Aorta (tissue), 5 donors: ENCODE measurements at regions not wholly inside any gene's neighbourhood (a gene's known extent, or its start where the extent isn't known, plus 50 kb on each side); places are given as distances from the start of the nearest gene placed in this dataset.

Experiments used
- ATAC-seq: fragments of 200-7000 bp; cut with Tn5 transposase; one replicate; pipeline ENCODE4 v1.9.1; 2022; ENCODE audit warnings: moderate library complexity; ENCODE audit not compliant: low FRiP score
- DNase-seq, 2 donors: peaks; one replicate each; pipeline ENCODE4 v3.0.0-alpha.2; 2020
- H3K27ac ChIP-seq, 2 donors: one replicate each; pipeline ENCODE4 v1.5.1; 2013; ENCODE audit warnings: low read length in 2 of 2, mild to moderate bottlenecking in 2 of 2, moderate library complexity in 2 of 2, control low read depth in 1 of 2, inconsistent platforms in 1 of 2, low read depth in 1 of 2
- H3K27me3 ChIP-seq, 2 donors: one replicate each; pipeline ENCODE4 v1.6.1; 2013; ENCODE audit warnings: control low read depth in 1 of 2, low read length in 1 of 2, mild to moderate bottlenecking in 1 of 2, moderate library complexity in 1 of 2; ENCODE audit not compliant: insufficient read depth in 2 of 2, control insufficient read depth in 1 of 2
- H3K36me3 ChIP-seq, 2 donors: one replicate each; pipeline ENCODE4 v1.6.1; 2013; ENCODE audit warnings: control low read depth in 1 of 2, low read length in 1 of 2, mild to moderate bottlenecking in 1 of 2; ENCODE audit not compliant: insufficient read depth in 2 of 2, control insufficient read depth in 1 of 2
- H3K4me1 ChIP-seq, 2 donors: one replicate each; pipeline ENCODE4 v1.6.1; 2013; ENCODE audit warnings: low read length in 2 of 2, control low read depth in 1 of 2, mild to moderate bottlenecking in 1 of 2, moderate library complexity in 1 of 2; ENCODE audit not compliant: insufficient read depth in 2 of 2, control insufficient read depth in 1 of 2
- H3K4me3 ChIP-seq, 2 donors: one replicate each; pipeline ENCODE4 v1.5.1; 2013; ENCODE audit warnings: low read length in 2 of 2, control low read depth in 1 of 2, mild to moderate bottlenecking in 1 of 2
- H3K9me3 ChIP-seq: one replicate; pipeline ENCODE4 v1.6.1; 2013; ENCODE audit warnings: mild to moderate bottlenecking, low read length; ENCODE audit not compliant: control insufficient read depth
- WGBS, 2 donors: extraction: QIAGEN DNeasy Blood & Tissue Kit; methylation state at CpG; one replicate each; pipeline ENCODE4 v1.1.7; 2013; 5-methylcytosine and 5-hydroxymethylcytosine counted together
- intact Hi-C, 2 donors: fragments of 100-400 bp; cut with DNase I; formaldehyde crosslinking; loops; one replicate each; pipeline versions ENCODE4 v1.14.2 to v1.15.0; 2022
- donor health status: healthy with polysubstance abuse.
- donor health status: Bipolar disorder and iron deficiency.
- donor health status: DM: no; HTN: no; CAD: no.
- donor health status: DM: no; HTN: no; CAD: no.
- donor health status: DM: yes; HTN: yes; CAD: no.

GRCh38 chr9:23496489-23497136, 329.4 kb downstream of the ELAVL2 start:
- Histone ChIP-seq H3K4me1 (no peaks in the 10 kb centered on the region), H3K36me3 (no peaks in the 10 kb centered on the region), H3K27ac (no peak overlapping the region), H3K9me3 (no peaks in the 10 kb centered on the region), H3K4me3 (no peak overlapping the region), H3K27me3 (no peaks in the 10 kb centered on the region)
- intact Hi-C loops: loop anchor here in 1 of 2 donors (10.0 kb wide), 1 partner anchor 372 kb away; no protein-coding TSS in a partner anchor
- ATAC-seq (no peak), DNase-seq (no peak)
- WGBS, 2 donors: 78 to 80% methylated on average over 2 of the region's 2 CpGs

- no peaks in the 10 kb centered on the region for H3K27me3 ChIP-seq
- no peaks in the 10 kb centered on the region for H3K4me1 ChIP-seq
- H3K4me3 ChIP-seq: no peak overlapping the region
- WGBS, 2 donors: 61 to 64% methylated on average over 4 of the region's 4 CpGs
- no peak overlapping the region for H3K27ac ChIP-seq
- no peaks in the 10 kb centered on the region for H3K36me3 ChIP-seq
- DNase-seq: no peak
- no peaks in the 10 kb centered on the region for H3K9me3 ChIP-seq
- no peak for ATAC-seq
- intact Hi-C loops: loop anchor here in 1 of 2 donors (10.0 kb wide), 1 partner anchor 372 kb away; no protein-coding TSS in a partner anchor
Measured at GRCh38 chr9:23497137-23497504, 328.9 kb downstream of the ELAVL2 start.

DNA sequence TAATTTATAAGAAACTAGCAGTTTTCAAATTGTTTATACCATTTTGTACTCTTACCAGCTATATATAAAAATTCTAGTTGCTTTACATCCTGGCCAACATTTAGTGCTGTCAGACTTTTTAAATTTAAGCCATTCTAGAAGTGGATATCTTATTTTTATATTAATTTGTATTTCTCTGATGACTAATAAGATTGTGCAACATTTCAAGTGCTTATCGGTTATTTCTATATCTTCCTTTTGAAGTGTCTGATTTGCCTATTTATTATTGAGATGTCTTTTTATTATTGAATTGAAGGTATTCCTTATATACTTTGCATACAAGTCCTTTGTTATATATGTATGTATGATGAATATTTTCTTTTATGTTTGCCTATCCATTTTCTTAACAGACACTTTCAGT, 324.0 kb downstream of the ELAVL2 start:
- H3K27me3 ChIP-seq: no peaks in the 10 kb centered on the region
- no peak overlapping the region for H3K4me3 ChIP-seq
- intact Hi-C loops: no loop called here
- H3K4me1 ChIP-seq: no peaks in the 10 kb centered on the region
- DNase-seq: no peak
- H3K9me3 ChIP-seq: no peaks in the 10 kb centered on the region
- no peak for ATAC-seq
- no peaks in the 10 kb centered on the region for H3K36me3 ChIP-seq
- H3K27ac ChIP-seq: no peak overlapping the region
- 88 to 94% methylated on average over 1 of the region's 1 CpG for WGBS, 2 donors

- Histone ChIP-seq H3K4me3 (no peak overlapping the region), H3K27me3 (no peaks in the 10 kb centered on the region), H3K36me3 (no peaks in the 10 kb centered on the region), H3K9me3 (no peaks in the 10 kb centered on the region), H3K27ac (no peak overlapping the region), H3K4me1 (no peaks in the 10 kb centered on the region)
- no peak for ATAC-seq
- no peak for DNase-seq
- intact Hi-C loops: no loop called here
- WGBS, 2 donors: 93 to 94% methylated on average over 3 of the region's 3 CpGs
Measured at GRCh38 chr9:23522952-23523351, 303.1 kb downstream of the ELAVL2 start.

DNA sequence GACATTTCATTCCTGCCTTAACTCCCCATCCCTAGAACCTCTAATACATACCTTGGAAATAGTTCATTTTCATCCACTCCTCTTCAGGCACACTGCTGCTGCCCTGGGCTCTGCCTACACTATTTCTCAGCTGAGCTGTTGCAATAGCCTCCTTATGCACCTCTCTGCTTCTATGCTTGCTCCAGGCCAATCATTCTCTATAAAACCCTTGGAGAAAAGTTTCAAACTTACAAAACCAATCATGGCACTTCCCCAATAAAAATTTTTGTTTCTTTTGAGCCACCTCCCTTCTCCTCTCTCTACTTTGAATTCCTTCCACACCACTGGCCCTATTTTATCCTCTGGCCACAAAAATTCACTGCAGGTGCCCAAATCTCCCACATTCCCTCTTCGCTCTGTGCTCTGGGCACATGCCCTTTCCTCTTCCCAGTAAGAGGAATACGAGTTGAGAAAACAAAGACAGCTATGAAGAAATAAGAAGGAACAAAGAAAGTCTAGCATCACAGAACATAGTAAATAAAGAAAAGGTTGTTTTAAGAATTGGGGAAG, 301.4 kb downstream of the ELAVL2 start:
- Histone ChIP-seq H3K4me1 (no peaks in the 10 kb centered on the region), H3K27me3 (no peaks in the 10 kb centered on the region), H3K36me3 (no peaks in the 10 kb centered on the region), H3K27ac (no peak overlapping the region), H3K4me3 (no peak overlapping the region), H3K9me3 (peaks cover 2% of the 10 kb centered on the region)
- WGBS, 2 donors: 52 to 70% methylated on average over 2 of the region's 2 CpGs
- no peak for DNase-seq
- intact Hi-C loops: no loop called here
- no peak for ATAC-seq

- Histone ChIP-seq H3K36me3 (no peaks in the 10 kb centered on the region), H3K4me3 (no peak overlapping the region), H3K27me3 (no peaks in the 10 kb centered on the region), H3K9me3 (peaks cover 2% of the 10 kb centered on the region), H3K27ac (no peak overlapping the region), H3K4me1 (no peaks in the 10 kb centered on the region)
- no peak for ATAC-seq
- no peak for DNase-seq
- intact Hi-C loops: no loop called here
Measured at GRCh38 chr9:23526806-23527205, 299.2 kb downstream of the ELAVL2 start.

GRCh38 chr9:23532282-23532681, 293.8 kb downstream of the ELAVL2 start:
- ATAC-seq: no peak
- no peak overlapping the region for H3K27ac ChIP-seq
- DNase-seq: no peak
- WGBS, 2 donors: 64 to 86% methylated on average over 2 of the region's 2 CpGs
- intact Hi-C loops: no loop called here
- H3K4me3 ChIP-seq: no peak overlapping the region
- no peaks in the 10 kb centered on the region for H3K36me3 ChIP-seq
- H3K4me1 ChIP-seq: no peaks in the 10 kb centered on the region
- no peaks in the 10 kb centered on the region for H3K27me3 ChIP-seq
- peaks cover 2% of the 10 kb centered on the region for H3K9me3 ChIP-seq

DNA sequence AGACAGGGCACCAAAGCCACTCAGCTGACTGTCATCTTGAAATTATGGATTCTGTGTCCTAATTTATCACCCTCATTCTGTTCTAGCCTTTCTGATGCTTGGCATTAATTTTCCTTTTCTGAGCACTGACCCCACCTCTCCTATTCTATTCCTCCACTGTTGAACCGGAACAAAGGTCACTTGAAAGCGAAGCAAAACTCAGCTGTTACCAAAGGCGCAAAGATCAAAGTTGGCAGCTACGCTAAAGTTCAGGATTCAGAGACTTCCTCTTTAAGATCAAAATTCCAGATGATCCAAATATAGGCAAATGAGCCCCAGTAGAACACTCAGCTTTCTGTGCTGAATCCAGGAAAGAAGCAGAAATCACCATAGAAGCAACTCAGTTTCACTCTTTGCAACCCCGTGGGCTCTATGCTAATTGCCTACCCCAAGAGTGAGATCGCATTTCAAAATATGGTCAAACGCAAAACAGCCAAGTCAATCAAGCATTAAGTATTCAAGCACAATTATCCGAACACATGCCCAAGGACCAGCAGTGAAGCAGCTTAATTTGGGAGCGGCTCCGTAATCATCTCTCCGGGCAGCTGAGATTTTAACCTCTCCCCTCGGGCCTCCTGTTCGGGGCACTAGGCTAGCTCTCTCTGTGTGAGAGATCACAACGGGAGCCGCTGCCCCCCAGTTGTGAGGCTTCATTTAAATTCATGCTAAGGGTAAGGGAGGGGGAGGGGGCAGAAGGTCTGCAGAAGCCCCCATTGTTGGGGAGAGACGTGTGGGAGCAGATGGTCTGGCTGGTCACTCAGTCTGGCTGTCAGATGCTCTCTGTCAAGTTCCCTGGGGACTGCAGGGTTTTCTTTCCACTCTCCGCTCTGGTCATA, 288.6 kb downstream of the ELAVL2 start:
- H3K27ac ChIP-seq: no peak overlapping the region
- H3K4me3 ChIP-seq: peak overlapping the region in 1 of 2 donors; percentile 4
- no peak for DNase-seq
- no peaks in the 10 kb centered on the region for H3K36me3 ChIP-seq
- H3K27me3 ChIP-seq: no peaks in the 10 kb centered on the region
- no peaks in the 10 kb centered on the region for H3K4me1 ChIP-seq
- no peaks in the 10 kb centered on the region for H3K9me3 ChIP-seq
- intact Hi-C loops: no loop called here
- no peak for ATAC-seq
- 22 to 24% methylated on average over 17 of the region's 17 CpGs for WGBS, 2 donors

DNA sequence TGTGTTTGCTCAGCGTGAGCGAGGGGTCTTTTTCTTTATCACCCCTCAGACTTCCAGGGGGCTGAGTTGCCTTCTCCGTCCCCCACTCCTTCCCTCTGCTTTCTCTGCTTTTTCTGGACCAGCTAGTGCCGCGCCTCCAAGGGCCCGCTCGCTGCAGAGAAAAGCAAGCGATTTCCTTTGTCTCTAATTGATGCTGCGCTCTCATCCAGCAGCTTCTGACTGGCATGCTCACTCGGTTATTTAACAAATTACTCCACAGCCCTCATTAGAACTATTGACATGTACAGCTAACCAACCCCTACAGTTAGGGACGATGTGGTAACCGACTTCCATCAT, 288.0 kb downstream of the ELAVL2 start:
- no peak overlapping the region for H3K4me3 ChIP-seq
- no peaks in the 10 kb centered on the region for H3K27me3 ChIP-seq
- no peaks in the 10 kb centered on the region for H3K36me3 ChIP-seq
- no peak overlapping the region for H3K27ac ChIP-seq
- no peaks in the 10 kb centered on the region for H3K9me3 ChIP-seq
- DNase-seq (no peak), ATAC-seq (no peak)
- intact Hi-C loops: no loop called here
- H3K4me1 ChIP-seq: no peaks in the 10 kb centered on the region
- 36 to 39% methylated on average over 12 of the region's 12 CpGs for WGBS, 2 donors
